A549 (cell line): ENCODE measurements at regions not wholly inside any gene's neighbourhood (a gene's known extent, or its start where the extent isn't known, plus 50 kb on each side); places are given as distances from the start of the nearest gene placed in this dataset.

Source experiments
- CTCF ChIP-seq: fragments of >200 bp; sonication (Bioruptor Twin); formaldehyde crosslinking; IDR thresholded peaks from 3 replicates; pipeline ENCODE4 v1.5.1; 2016
- EP300 ChIP-seq, 2 experiments: fragments of >200 bp; sonication (Bioruptor Twin); formaldehyde crosslinking; IDR thresholded peaks; 2 replicates in 1 of 2; 3 replicates in 1 of 2; pipeline ENCODE4 v1.6.1; 2016 to 2017
- ESRRA ChIP-seq: fragments of 150-350 bp; IDR thresholded peaks from 2 replicates; pipeline ENCODE4 v1.6.1; 2014; ENCODE audit warnings: mild to moderate bottlenecking, low read length, borderline replicate concordance
- GATA3 ChIP-seq: IDR thresholded peaks from 2 replicates; pipeline ENCODE4 v1.6.1; 2012; ENCODE audit warnings: borderline replicate concordance
- HOXB13 ChIP-seq: fragments of 250-450 bp; sonication (Bioruptor Pico); IDR thresholded peaks from 2 replicates; pipeline ENCODE4 v1.5.0; 2020; ENCODE audit warnings: low read depth, mild to moderate bottlenecking, moderate library complexity
- JUN ChIP-seq, 2 experiments: fragments of >200 bp; sonication (Bioruptor Twin); formaldehyde crosslinking; IDR thresholded peaks; 2 replicates in 1 of 2; 3 replicates in 1 of 2; pipeline ENCODE4 v1.6.1; 2016 to 2017
- NPAS2 ChIP-seq: fragments of 250-450 bp; sonication (Bioruptor Pico); IDR thresholded peaks from 2 replicates; pipeline ENCODE4 v1.8.0; 2022; ENCODE audit warnings: mild to moderate bottlenecking, moderate library complexity, borderline replicate concordance
- POLR2A ChIP-seq: IDR thresholded peaks from 2 replicates; pipeline ENCODE4 v1.6.1; 2012; ENCODE audit warnings: mild to moderate bottlenecking, low read length
- POLR2AphosphoS2 ChIP-seq: conservative IDR thresholded peaks from 2 replicates; pipeline ENCODE4 v1.6.1; 2012; ENCODE audit warnings: low read length, improper control_type of control experiment, inconsistent platforms
- RCOR1 ChIP-seq: fragments of 150-350 bp; IDR thresholded peaks from 2 replicates; pipeline ENCODE4 v1.6.1; 2014; ENCODE audit warnings: antibody characterized with exemption, low read length, low read depth
- TP53 ChIP-seq: fragments of 250-450 bp; sonication (Bioruptor Pico); IDR thresholded peaks from 2 replicates; pipeline ENCODE4 v1.5.0; 2021; ENCODE audit warnings: mild to moderate bottlenecking, moderate library complexity
- TF ChIP-seq, protein P1 (sequence below): IDR thresholded peaks from 2 replicates; pipeline ENCODE4 v1.6.1; 2012

DNA sequence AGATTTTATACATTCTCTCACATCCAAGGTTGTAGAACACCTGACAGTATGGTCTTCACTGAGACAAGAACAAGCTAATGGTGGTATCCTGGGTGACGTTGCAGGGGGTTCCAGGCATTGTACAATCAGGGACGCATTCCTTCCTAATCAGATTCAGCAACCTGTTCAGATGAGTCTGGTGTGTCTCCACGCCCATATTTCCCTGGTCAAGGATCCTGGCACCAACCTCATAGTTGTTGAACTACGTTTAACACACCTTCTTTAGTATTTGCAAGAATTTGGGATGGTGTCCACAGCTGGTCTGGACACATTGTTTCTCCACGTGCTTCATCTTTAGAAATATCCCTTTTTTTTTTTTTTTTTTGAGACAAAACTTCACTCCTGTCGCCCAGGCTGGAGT is 161.0 kb upstream of the CDYL start:
- TF ChIP-seq RCOR1, result no peak
- no peak for TF ChIP-seq EP300 (IDR thresholded peaks at IDR 0.05)
- TF ChIP-seq CTCF, result no peak
- no peak for TF ChIP-seq POLR2A
- no peak for TF ChIP-seq TP53 (CRISPR knock-in tag)
- TF ChIP-seq ESRRA, result no peak
- TF ChIP-seq NPAS2 (CRISPR knock-in tag), result no peak
- TF ChIP-seq, protein P1, sequence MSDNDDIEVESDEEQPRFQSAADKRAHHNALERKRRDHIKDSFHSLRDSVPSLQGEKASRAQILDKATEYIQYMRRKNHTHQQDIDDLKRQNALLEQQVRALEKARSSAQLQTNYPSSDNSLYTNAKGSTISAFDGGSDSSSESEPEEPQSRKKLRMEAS, result no peak
- TF ChIP-seq POLR2AphosphoS2, result no peak
- no peak for TF ChIP-seq HOXB13 (CRISPR knock-in tag)
- no peak for TF ChIP-seq JUN (IDR thresholded peaks at IDR 0.05)
- TF ChIP-seq GATA3, result no peak
